MM.1S (cell line): ENCODE measurements at regions not wholly inside any gene's neighbourhood (a gene's known extent, or its start where the extent isn't known, plus 50 kb on each side); places are given as distances from the start of the nearest gene placed in this dataset.

Experiments used
- DNase-seq: peaks from one replicate; pipeline ENCODE4 v3.0.0-alpha.2; 2015
- H2AFZ ChIP-seq: fragments of 300-600 bp; sonication (generic); 2 replicates; pipeline ENCODE4 v1.6.0; 2016; ENCODE audit warnings: antibody characterized with exemption, low read length
- H3F3A ChIP-seq: fragments of 300-600 bp; sonication (generic); 2 replicates; pipeline ENCODE4 v1.6.1; 2016; ENCODE audit warnings: mild to moderate bottlenecking, antibody characterized with exemption, low read length, moderate library complexity, mixed read lengths; ENCODE audit not compliant: insufficient read depth
- H3K27ac ChIP-seq: fragments of 300-600 bp; sonication (generic); 2 replicates; pipeline ENCODE4 v1.5.1; 2016; ENCODE audit warnings: mild to moderate bottlenecking, low read length
- H3K27me3 ChIP-seq: fragments of 300-600 bp; sonication (generic); replicated peaks from 2 replicates; pipeline ENCODE4 v1.6.0; 2016; ENCODE audit warnings: low read length; ENCODE audit not compliant: insufficient read depth
- H3K36me3 ChIP-seq: fragments of 300-600 bp; sonication (generic); replicated peaks from 2 replicates; pipeline ENCODE4 v1.6.1; 2016; ENCODE audit warnings: mild to moderate bottlenecking, low read length, mixed read lengths; ENCODE audit not compliant: insufficient read depth
- H3K4me1 ChIP-seq: fragments of 300-600 bp; sonication (generic); 2 replicates; pipeline ENCODE4 v1.6.1; 2016; ENCODE audit warnings: low read length, mixed read lengths
- H3K4me2 ChIP-seq: fragments of 300-600 bp; sonication (generic); 2 replicates; pipeline ENCODE4 v1.6.0; 2016; ENCODE audit warnings: low read depth, low read length
- H3K4me3 ChIP-seq: fragments of 300-600 bp; sonication (generic); 2 replicates; pipeline ENCODE4 v1.5.1; 2016; ENCODE audit warnings: low read length, mixed read lengths
- H3K79me2 ChIP-seq: fragments of 300-600 bp; sonication (generic); 2 replicates; pipeline ENCODE4 v1.6.1; 2016; ENCODE audit warnings: mixed run types, low read length, mixed read lengths
- H3K9ac ChIP-seq: fragments of 300-600 bp; sonication (generic); 2 replicates; pipeline ENCODE4 v1.6.1; 2016; ENCODE audit warnings: low read length, mixed read lengths
- H3K9me2 ChIP-seq: fragments of 300-600 bp; sonication (generic); replicated peaks from 2 replicates; pipeline ENCODE4 v1.6.1; 2016; ENCODE audit warnings: mild to moderate bottlenecking, low read length, mixed read lengths; ENCODE audit not compliant: insufficient read depth
- H3K9me3 ChIP-seq: fragments of 300-600 bp; sonication (generic); replicated peaks from 2 replicates; pipeline ENCODE4 v1.6.1; 2016; ENCODE audit warnings: mild to moderate bottlenecking, low read length, mixed read lengths; ENCODE audit not compliant: insufficient read depth
- H4K20me1 ChIP-seq: fragments of 300-600 bp; sonication (generic); 2 replicates; pipeline ENCODE4 v1.6.1; 2016; ENCODE audit warnings: mild to moderate bottlenecking, low read length, moderate library complexity, mixed read lengths; ENCODE audit not compliant: insufficient read depth
- CTCF ChIP-seq: fragments of 300-600 bp; sonication (generic); IDR thresholded peaks from 2 replicates; pipeline ENCODE4 v1.5.1; 2016; ENCODE audit warnings: antibody characterized with exemption, low read length, mixed read lengths
- EZH2 ChIP-seq: fragments of 300-600 bp; sonication (generic); optimal IDR thresholded peaks from 2 replicates; pipeline ENCODE3; 2017; ENCODE audit warnings: low read depth, mild to moderate bottlenecking, antibody characterized with exemption, low read length, mixed read lengths
- EZH2phosphoT487 ChIP-seq: fragments of 300-600 bp; sonication (generic); IDR thresholded peaks from 2 replicates; pipeline ENCODE4 v1.6.1; 2018; ENCODE audit warnings: antibody characterized with exemption, low read length

- H3K36me3 ChIP-seq, result no peaks in the 10 kb centered on the region
- no peak for DNase-seq
- H3K4me2 ChIP-seq, result no peak overlapping the region
- no peaks in the 10 kb centered on the region for H3K4me1 ChIP-seq
- H3K9ac ChIP-seq, result no peak overlapping the region
- TF ChIP-seq CTCF (no peak), EZH2phosphoT487 (no peak), EZH2 (no peak)
- H2AFZ ChIP-seq, result no peak overlapping the region
- H3K9me3 ChIP-seq, result no peaks in the 10 kb centered on the region
- no peaks in the 10 kb centered on the region for H4K20me1 ChIP-seq
- H3K9me2 ChIP-seq, result no peaks in the 10 kb centered on the region
- H3K27ac ChIP-seq, result no peak overlapping the region
- H3K27me3 ChIP-seq, result no peaks in the 10 kb centered on the region
- no peaks in the 10 kb centered on the region for H3F3A ChIP-seq
- no peak overlapping the region for H3K4me3 ChIP-seq
- no peaks in the 10 kb centered on the region for H3K79me2 ChIP-seq
These were observed 84.0 kb downstream of the RDH14 start for GRCh38 chr2:18476484-18476883.

- Histone ChIP-seq H3K79me2 (no peaks in the 10 kb centered on the region), H3K36me3 (no peaks in the 10 kb centered on the region), H3K4me2 (no peak overlapping the region), H2AFZ (no peak overlapping the region), H3K9me2 (no peaks in the 10 kb centered on the region), H3K27me3 (no peaks in the 10 kb centered on the region), H4K20me1 (no peaks in the 10 kb centered on the region), H3K27ac (no peak overlapping the region), H3K9me3 (no peaks in the 10 kb centered on the region), H3K4me1 (no peaks in the 10 kb centered on the region), H3K4me3 (no peak overlapping the region), H3K9ac (no peak overlapping the region), H3F3A (no peaks in the 10 kb centered on the region)
- no peak for DNase-seq
- TF ChIP-seq CTCF (no peak), EZH2 (no peak), EZH2phosphoT487 (no peak)
These were observed 84.6 kb downstream of the RDH14 start for GRCh38 chr2:18475884-18476283.

- Histone ChIP-seq H3K9ac (no peak overlapping the region), H3K4me2 (no peak overlapping the region), H3K27ac (no peak overlapping the region), H3K4me1 (no peaks in the 10 kb centered on the region), H3F3A (no peaks in the 10 kb centered on the region), H3K36me3 (no peaks in the 10 kb centered on the region), H3K27me3 (no peaks in the 10 kb centered on the region), H3K9me3 (no peaks in the 10 kb centered on the region), H3K9me2 (no peaks in the 10 kb centered on the region), H4K20me1 (no peaks in the 10 kb centered on the region), H3K4me3 (no peak overlapping the region), H3K79me2 (no peaks in the 10 kb centered on the region), H2AFZ (no peak overlapping the region)
- DNase-seq, result no peak
- TF ChIP-seq EZH2phosphoT487 (no peak), EZH2 (no peak), CTCF (no peak)
These were observed 85.8 kb downstream of the RDH14 start for GRCh38 chr2:18474700-18475099.
